Activated T-cell treated with anti-CD3 and anti-CD28 coated beads, Interleukin-2, amount 50 U/mL, for 4 hours (primary cell): ENCODE measurements at regions not wholly inside any gene's neighbourhood (a gene's known extent, or its start where the extent isn't known, plus 50 kb on each side); places are given as distances from the start of the nearest gene placed in this dataset.

Source experiments
- ATAC-seq, 2 donors: fragments of 200-7000 bp; cut with Tn5 transposase; one replicate each; pipeline ENCODE4 v1.10.0; 2021
- DNase-seq: peaks from one replicate; pipeline ENCODE4 v3.0.0-alpha.2; 2020
- H3K27me3 Mint-ChIP-seq: one replicate; pipeline ENCODE4 v1.8.0; 2021; ENCODE audit warnings: low read depth, mixed read lengths
- H3K36me3 Mint-ChIP-seq: one replicate; pipeline ENCODE4 v1.8.0; 2022; ENCODE audit warnings: mixed read lengths; ENCODE audit not compliant: insufficient read depth
- H3K4me1 Mint-ChIP-seq: one replicate; pipeline ENCODE4 v1.8.0; 2021; ENCODE audit warnings: low read depth, mixed read lengths
- H3K4me3 Mint-ChIP-seq: one replicate; pipeline ENCODE4 v1.8.0; 2021; ENCODE audit warnings: mild to moderate bottlenecking, moderate library complexity, mixed read lengths
- H3K9me3 Mint-ChIP-seq: one replicate; pipeline ENCODE4 v1.8.0; 2021; ENCODE audit warnings: mixed read lengths

GRCh38 chr3:193872265-193872753 is 263.6 kb upstream of the HES1 start:
- Mint-ChIP-seq H3K27me3 (peaks cover 29% of the 10 kb centered on the region), H3K36me3 (no peaks in the 10 kb centered on the region), H3K4me3 (no peak overlapping the region), H3K9me3 (no peaks in the 10 kb centered on the region), H3K4me1 (peaks cover 5% of the 10 kb centered on the region)
- no peak for DNase-seq
- ATAC-seq, result peak in 1 of 2 donors; percentile 11

GRCh38 chr3:193873426-193874201 is 262.3 kb upstream of the HES1 start:
- H3K4me1 Mint-ChIP-seq, result peaks cover 3% of the 10 kb centered on the region
- H3K27me3 Mint-ChIP-seq, result peaks cover 22% of the 10 kb centered on the region
- DNase-seq (no peak), ATAC-seq (no peak)
- H3K36me3 Mint-ChIP-seq, result no peaks in the 10 kb centered on the region
- H3K4me3 Mint-ChIP-seq, result no peak overlapping the region
- H3K9me3 Mint-ChIP-seq, result no peaks in the 10 kb centered on the region

- DNase-seq (no peak), ATAC-seq (no peak)
- H3K4me3 Mint-ChIP-seq, result no peak overlapping the region
- H3K27me3 Mint-ChIP-seq, result peaks cover 19% of the 10 kb centered on the region
- H3K9me3 Mint-ChIP-seq, result no peaks in the 10 kb centered on the region
- peaks cover 1% of the 10 kb centered on the region for H3K4me1 Mint-ChIP-seq
- H3K36me3 Mint-ChIP-seq, result no peaks in the 10 kb centered on the region
Observed at GRCh38 chr3:193874512-193874911, 261.4 kb upstream of the HES1 start.

- Mint-ChIP-seq H3K4me1 (no peaks in the 10 kb centered on the region), H3K27me3 (peaks cover 16% of the 10 kb centered on the region), H3K4me3 (no peak overlapping the region), H3K36me3 (no peaks in the 10 kb centered on the region), H3K9me3 (no peaks in the 10 kb centered on the region)
- no peak for DNase-seq
- no peak for ATAC-seq
Observed at GRCh38 chr3:193874997-193875593, 260.9 kb upstream of the HES1 start.

GRCh38 chr3:193875601-193876321 is 260.2 kb upstream of the HES1 start:
- Mint-ChIP-seq H3K27me3 (peaks cover 9% of the 10 kb centered on the region), H3K4me1 (no peaks in the 10 kb centered on the region), H3K4me3 (no peak overlapping the region), H3K9me3 (no peaks in the 10 kb centered on the region), H3K36me3 (no peaks in the 10 kb centered on the region)
- DNase-seq, result no peak
- no peak for ATAC-seq

GRCh38 chr3:193879099-193879863 is 256.7 kb upstream of the HES1 start:
- DNase-seq (no peak), ATAC-seq (no peak)
- H3K9me3 Mint-ChIP-seq, result no peaks in the 10 kb centered on the region
- H3K4me3 Mint-ChIP-seq, result no peak overlapping the region
- no peaks in the 10 kb centered on the region for H3K36me3 Mint-ChIP-seq
- no peaks in the 10 kb centered on the region for H3K4me1 Mint-ChIP-seq
- H3K27me3 Mint-ChIP-seq, result peaks cover 11% of the 10 kb centered on the region

GRCh38 chr3:193879864-193880242 is 256.1 kb upstream of the HES1 start:
- H3K27me3 Mint-ChIP-seq, result peaks cover 11% of the 10 kb centered on the region
- no peak for DNase-seq
- H3K4me1 Mint-ChIP-seq, result no peaks in the 10 kb centered on the region
- no peaks in the 10 kb centered on the region for H3K9me3 Mint-ChIP-seq
- H3K36me3 Mint-ChIP-seq, result no peaks in the 10 kb centered on the region
- ATAC-seq, result no peak
- H3K4me3 Mint-ChIP-seq, result no peak overlapping the region

GRCh38 chr3:193882091-193882490 is 253.9 kb upstream of the HES1 start:
- peaks cover 9% of the 10 kb centered on the region for H3K27me3 Mint-ChIP-seq
- no peak for ATAC-seq

GRCh38 chr3:193883551-193883950 is 252.4 kb upstream of the HES1 start:
- no peaks in the 10 kb centered on the region for H3K36me3 Mint-ChIP-seq
- H3K4me1 Mint-ChIP-seq, result no peaks in the 10 kb centered on the region
- H3K27me3 Mint-ChIP-seq, result peaks cover 8% of the 10 kb centered on the region
- H3K9me3 Mint-ChIP-seq, result no peaks in the 10 kb centered on the region
- ATAC-seq (no peak), DNase-seq (no peak)
- no peak overlapping the region for H3K4me3 Mint-ChIP-seq

More at GRCh38 chr3:193882091-193882490, 253.9 kb upstream of the HES1 start:
- Mint-ChIP-seq H3K4me1 (no peaks in the 10 kb centered on the region), H3K4me3 (no peak overlapping the region), H3K9me3 (no peaks in the 10 kb centered on the region), H3K36me3 (no peaks in the 10 kb centered on the region)
- DNase-seq, result no peak

GRCh38 chr3:193884027-193884426 is 251.9 kb upstream of the HES1 start:
- H3K4me1 Mint-ChIP-seq, result no peaks in the 10 kb centered on the region
- no peaks in the 10 kb centered on the region for H3K9me3 Mint-ChIP-seq
- DNase-seq (no peak), ATAC-seq (no peak)
- no peaks in the 10 kb centered on the region for H3K36me3 Mint-ChIP-seq
- no peak overlapping the region for H3K4me3 Mint-ChIP-seq
- H3K27me3 Mint-ChIP-seq, result peaks cover 7% of the 10 kb centered on the region

GRCh38 chr3:193884652-193885051 is 251.3 kb upstream of the HES1 start:
- Mint-ChIP-seq H3K27me3 (peaks cover 6% of the 10 kb centered on the region), H3K4me1 (no peaks in the 10 kb centered on the region), H3K36me3 (no peaks in the 10 kb centered on the region), H3K4me3 (no peak overlapping the region), H3K9me3 (no peaks in the 10 kb centered on the region)
- ATAC-seq, result no peak
- DNase-seq, result no peak

GRCh38 chr3:193885832-193886231 is 250.1 kb upstream of the HES1 start:
- Mint-ChIP-seq H3K4me3 (no peak overlapping the region), H3K9me3 (no peaks in the 10 kb centered on the region), H3K4me1 (no peaks in the 10 kb centered on the region), H3K27me3 (peaks cover 6% of the 10 kb centered on the region), H3K36me3 (no peaks in the 10 kb centered on the region)
- no peak for DNase-seq
- ATAC-seq, result no peak

- no peaks in the 10 kb centered on the region for H3K9me3 Mint-ChIP-seq
- H3K4me1 Mint-ChIP-seq, result no peaks in the 10 kb centered on the region
- ATAC-seq (no peak), DNase-seq (no peak)
- H3K4me3 Mint-ChIP-seq, result no peak overlapping the region
- H3K36me3 Mint-ChIP-seq, result no peaks in the 10 kb centered on the region
- H3K27me3 Mint-ChIP-seq, result peaks cover under 1% of the 10 kb centered on the region
Observed at GRCh38 chr3:193890016-193890897, 245.7 kb upstream of the HES1 start.
